Hepatic stellate cell (primary cell): ENCODE measurements at regions not wholly inside any gene's neighbourhood (a gene's known extent, or its start where the extent isn't known, plus 50 kb on each side); places are given as distances from the start of the nearest gene placed in this dataset.
"Not testable (repeated sequence)": the region's sequence is repeated elsewhere in the genome, so short reads cannot be mapped to it uniquely, and the experiment has no call there.

ENCODE experiments used
- DNase-seq: peaks from one replicate; pipeline ENCODE4 v3.0.0; 2011; ENCODE audit warnings: low spot score

- DNase-seq: no peak
Observed at GRCh38 chr4:188665491-188666457, 526.5 kb downstream of the TRIML1 start.

- not testable (repeated sequence) for DNase-seq
Observed at GRCh38 chr4:188678691-188679090, 539.5 kb downstream of the TRIML1 start.

DNA sequence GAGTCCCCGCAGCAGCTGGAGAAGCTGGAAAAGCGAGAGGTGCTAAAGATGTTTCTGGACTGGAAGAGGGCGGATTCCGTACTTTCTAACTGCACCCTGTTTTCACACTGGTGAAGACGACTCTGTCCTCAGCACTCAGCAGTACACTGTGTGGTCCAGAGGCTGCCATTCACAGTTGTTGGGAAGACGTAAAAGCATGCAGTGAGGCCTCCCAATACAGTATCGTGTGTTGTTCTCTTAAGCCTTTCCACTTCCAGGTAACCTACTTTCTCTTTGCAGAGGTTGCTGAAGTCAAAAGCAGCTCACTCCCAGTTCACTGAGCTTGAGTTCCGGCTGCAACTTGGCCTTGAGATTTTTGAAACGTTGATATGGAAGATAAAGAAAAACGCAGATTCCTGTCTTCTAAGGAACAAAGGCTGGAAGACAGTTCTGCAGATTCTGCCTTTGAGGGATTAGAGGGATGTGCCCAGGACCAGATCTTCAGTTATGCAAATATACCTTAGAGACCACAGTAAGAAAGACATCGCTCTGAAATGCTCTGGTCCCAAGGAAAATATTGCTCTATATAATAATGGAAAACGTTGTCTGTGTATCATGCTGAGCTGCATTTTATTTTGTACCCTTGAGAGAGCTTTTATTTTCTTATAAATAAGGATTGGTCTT lies 540.9 kb downstream of the TRIML1 start:
- DNase-seq: no peak

GRCh38 chr4:188680667-188681063 lies 541.4 kb downstream of the TRIML1 start:
- no peak for DNase-seq

GRCh38 chr4:188682321-188682720 lies 543.1 kb downstream of the TRIML1 start:
- DNase-seq: no peak

GRCh38 chr4:188683571-188683970 lies 544.3 kb downstream of the TRIML1 start:
- DNase-seq: no peak

DNA sequence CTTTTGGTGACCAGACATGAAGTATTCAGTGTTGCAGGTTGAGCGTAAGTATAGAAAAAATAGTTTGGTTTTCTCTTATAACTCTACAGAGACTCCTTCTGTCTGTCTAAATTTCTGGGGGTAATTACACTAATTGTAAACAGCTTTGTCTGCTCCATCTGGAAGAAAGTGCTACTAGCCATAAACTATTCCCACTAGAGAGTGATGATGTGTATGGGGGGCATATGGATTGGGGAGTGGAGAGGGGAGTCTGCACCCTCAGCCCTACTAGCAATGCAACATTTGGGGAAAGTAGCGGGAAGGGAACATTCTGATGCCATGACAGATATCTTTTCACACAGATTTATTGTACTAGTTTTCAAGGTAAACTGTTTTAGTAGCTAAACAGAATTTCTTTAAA lies 549.7 kb downstream of the TRIML1 start:
- no peak for DNase-seq

- DNase-seq: no peak
Observed at GRCh38 chr4:188691811-188692210, 552.6 kb downstream of the TRIML1 start.

DNA sequence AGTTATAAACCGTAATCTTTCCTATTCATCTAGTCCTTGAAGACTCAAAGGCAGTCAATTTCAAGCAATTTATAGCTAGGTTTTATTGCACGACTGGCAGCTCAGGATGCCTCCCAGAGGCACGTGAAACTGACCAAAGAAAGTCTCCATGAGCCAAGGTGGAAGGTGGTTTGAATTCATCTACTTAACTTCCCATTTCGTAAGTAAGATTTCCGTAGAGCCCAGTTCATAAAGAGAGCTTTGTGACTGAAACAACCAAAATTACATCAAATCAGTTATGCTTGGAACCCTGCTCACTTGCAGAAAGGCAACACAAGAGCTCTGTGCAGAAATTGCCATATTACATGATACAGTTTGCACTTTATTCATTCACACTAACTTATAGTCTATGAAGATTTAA lies 556.0 kb downstream of the TRIML1 start:
- no peak for DNase-seq

DNA sequence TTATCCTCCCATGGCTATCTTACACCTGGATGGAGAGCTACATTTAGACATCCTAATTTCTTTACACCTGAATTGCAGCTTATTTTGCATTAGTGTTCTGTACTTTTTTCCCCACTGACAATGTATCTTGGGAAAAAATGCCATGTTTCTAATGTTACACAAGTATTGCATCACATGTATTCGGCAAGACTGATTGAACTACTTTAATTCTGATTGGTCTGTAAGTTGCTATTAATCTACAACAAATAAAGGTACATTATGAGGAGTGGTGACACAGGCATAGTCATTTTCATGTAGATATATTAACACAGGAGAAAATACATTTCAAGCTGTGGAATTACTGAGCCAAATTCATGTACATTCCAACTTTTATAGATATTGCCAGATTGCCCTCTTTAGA lies 558.0 kb downstream of the TRIML1 start:
- no peak for DNase-seq

DNA sequence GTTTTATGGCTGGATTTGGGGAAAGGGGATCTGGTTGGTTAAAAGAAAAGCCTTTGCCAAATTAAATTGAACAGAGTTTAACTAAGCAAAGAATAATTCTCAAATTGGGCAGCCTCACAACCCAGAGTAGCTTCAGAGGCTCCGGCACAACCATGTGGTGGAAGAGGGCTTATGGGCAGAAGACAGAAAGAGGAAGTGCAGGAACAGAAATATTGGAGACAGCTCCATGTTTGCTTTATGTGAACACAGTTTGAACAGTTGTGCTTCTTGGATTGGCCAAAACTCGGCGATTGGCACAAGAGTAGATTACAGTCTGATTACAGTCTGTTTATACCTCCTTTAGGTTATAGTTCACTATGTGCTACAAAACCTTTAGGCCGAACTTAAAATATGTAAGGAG lies 562.7 kb downstream of the TRIML1 start:
- no peak for DNase-seq

DNA sequence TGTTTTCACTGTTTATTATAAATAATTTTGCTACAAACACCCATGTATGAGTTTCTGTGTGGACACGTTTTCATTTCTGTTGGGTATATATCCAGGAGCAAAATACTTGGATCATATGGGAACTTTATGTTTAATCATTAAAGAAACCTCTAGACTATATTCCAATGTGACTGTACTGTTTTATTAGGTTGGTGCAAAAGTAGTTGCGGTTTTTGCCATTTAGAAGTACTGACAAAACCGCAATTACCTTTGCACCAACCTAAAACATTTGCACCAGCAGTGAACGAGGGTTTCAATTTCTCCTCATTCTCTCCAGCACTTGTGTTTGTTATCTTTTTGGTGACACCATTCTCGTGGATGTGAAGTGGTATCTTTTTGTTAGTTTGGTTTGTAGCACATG lies 565.0 kb downstream of the TRIML1 start:
- DNase-seq: no peak

DNA sequence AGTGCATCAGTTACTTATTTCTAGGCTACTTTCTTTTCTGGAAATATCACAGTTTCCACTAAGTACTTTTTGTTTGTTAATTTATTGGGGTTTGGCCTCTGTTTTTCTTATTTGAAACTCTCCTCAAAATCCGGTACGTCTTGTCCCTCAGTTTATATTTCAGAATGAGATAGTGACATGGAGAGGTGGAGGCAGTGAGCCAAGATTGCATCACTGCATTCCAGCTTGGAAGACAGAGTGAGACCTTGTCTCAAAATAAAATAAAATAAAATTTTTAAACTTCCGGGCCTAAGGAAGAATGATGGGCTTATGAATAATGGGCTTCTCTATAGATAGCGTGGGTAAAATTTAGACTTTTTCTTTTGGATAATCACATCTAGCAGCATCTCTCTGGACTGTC lies 567.8 kb downstream of the TRIML1 start:
- no peak for DNase-seq

- DNase-seq: no peak
Observed at GRCh38 chr4:188714501-188714900, 575.3 kb downstream of the TRIML1 start.

DNA sequence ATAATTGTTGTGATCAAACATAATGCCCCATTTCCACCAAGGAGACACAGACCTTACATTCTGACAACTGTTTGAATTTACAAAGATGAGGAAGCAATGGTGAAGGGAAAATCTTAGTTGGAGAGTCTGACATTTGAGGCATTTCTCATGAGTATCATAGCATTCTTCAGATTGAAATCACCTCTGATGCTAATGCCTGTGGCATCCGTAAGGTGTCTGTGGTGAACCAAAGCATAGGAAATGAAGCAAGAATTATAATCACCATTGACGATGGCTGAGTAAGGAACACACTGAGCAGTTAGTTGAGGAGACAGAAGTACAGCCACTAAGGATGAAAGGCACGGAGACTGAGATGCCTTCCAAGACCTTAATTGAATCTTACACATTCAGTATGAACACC lies 575.7 kb downstream of the TRIML1 start:
- no peak for DNase-seq

DNA sequence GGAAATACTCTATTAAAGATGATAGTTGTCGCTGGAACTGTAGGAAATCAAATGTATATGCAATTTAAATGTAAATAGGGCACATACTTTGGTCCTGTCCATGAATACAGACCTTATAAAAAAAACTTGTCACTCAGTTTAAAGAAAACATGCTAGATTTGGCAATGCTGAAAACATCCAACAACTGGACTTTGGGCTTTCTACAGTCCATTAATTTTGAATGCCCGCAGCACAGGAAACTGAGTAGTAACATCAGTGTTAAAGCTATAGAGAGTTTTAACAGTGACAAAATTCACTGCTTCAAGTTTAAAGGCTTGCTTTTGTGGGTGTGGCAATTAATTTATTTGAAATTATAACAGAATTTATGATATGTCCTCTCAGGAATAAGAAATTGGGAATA lies 578.4 kb downstream of the TRIML1 start:
- no peak for DNase-seq

DNA sequence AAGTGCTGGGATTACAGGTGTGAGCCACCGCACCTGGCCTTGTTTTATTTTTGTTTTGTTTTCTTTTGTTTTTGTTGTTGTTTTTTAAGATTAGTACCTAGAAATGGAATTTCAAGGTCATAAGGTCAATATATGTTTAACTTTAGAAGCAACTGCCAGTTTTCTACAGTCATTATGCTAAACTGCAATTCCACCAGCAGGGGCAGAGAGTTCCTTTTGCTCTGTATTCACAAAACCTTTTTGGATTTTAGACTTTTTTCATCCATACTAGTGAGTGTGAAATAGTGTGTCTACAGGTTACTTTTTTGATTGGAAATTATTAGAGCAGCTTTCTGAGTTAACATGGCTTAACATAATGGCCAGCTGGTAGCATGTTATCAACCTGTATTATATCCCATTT lies 580.6 kb downstream of the TRIML1 start:
- DNase-seq: no peak

GRCh38 chr4:188722911-188723310 lies 583.7 kb downstream of the TRIML1 start:
- DNase-seq: no peak

GRCh38 chr4:188727746-188728145 lies 588.5 kb downstream of the TRIML1 start:
- DNase-seq: no peak

DNA sequence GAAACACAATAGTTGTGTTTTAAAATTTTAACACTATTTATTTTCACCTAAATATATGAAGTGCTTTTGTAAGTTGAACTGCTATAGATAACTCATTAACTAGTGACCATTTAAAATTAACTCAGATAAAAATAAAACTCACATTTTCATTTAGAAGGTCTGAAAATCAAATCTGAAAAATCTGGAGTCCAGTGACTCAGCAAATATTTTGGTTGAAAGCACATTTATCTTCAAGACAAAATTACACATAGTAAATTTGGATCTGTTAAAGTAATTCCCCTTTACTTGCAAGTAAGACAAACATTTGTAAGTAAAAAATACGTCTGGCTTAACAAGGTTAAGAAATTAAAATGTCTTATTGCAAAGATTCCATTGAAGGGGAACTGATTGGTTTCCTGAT lies 589.1 kb downstream of the TRIML1 start:
- DNase-seq: no peak

DNA sequence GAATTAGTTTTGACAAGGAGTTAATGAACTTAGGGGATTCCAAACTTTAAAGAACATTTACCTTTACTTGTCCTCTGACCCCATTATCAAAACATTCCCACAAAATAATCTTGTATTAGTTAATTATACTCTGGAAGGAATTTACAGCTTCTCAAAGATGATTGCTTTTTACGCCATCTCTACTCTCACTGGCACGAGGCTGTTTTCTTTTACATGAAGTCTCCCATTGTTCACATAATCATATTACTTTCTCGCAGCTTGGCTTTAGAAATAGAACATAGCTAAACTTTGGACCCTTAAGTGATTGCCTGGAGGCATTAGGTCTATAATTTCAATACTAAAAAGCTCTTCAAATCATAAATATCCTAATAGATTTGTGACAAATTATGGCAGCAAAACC lies 592.9 kb downstream of the TRIML1 start:
- no peak for DNase-seq

- no peak for DNase-seq
Observed at GRCh38 chr4:188735082-188735481, 595.8 kb downstream of the TRIML1 start.

DNA sequence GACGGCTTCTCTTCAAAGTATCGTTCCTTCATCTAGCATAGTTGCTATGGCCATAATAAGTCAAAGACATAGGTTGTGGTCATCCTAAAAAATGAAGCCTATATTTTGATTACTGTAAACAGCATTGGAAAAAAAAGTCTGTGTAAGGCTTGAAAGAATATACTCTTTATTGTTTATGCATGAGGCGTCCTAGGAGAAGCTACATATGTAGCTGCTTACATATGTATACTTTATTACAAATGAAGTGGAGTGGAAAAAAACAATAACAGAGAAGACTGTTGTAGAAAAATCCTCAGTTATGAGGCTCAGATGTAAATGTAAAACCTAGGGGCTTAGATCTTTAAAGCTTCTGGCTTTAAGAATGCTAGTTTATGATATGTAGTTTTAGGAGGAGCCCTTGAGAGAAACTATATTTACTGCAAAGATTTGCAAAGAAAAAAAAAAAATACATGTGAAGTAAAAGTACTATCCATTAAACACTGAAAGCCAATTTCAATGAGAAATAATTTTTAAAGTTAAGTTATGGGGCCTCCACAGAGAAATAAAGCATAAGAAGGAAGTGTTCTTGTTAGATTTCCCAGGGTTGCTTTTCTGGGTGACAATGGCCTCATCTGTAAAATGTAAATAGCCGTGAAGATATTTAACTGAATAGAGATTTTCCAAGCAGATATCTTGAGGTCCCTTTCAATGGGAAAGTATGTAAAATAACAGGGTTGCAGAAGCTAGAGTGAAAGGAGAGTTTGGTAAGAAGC lies 598.2 kb downstream of the TRIML1 start:
- DNase-seq: no peak
